ENCODE measurements at regions not wholly inside any gene's neighbourhood (a gene's known extent, or its start where the extent isn't known, plus 50 kb on each side); places are given as distances from the start of the nearest gene placed in this dataset.

- TF ChIP-seq CTCF (conservative IDR thresholded peaks at IDR 0.05; ENCODE audit: low read length) (peak; percentile 83), EZH2phosphoT487 (IDR thresholded peaks at IDR 0.05; ENCODE audit: borderline replicate concordance) (no peak)
These were observed 83.5 kb upstream of the SIM2 start for GRCh38 chr21:36615274-36615964.
